Memory B cell (primary cell): ENCODE measurements at regions not wholly inside any gene's neighbourhood (a gene's known extent, or its start where the extent isn't known, plus 50 kb on each side); places are given as distances from the start of the nearest gene placed in this dataset.

Source experiments
- ATAC-seq: fragments of 150-1000 bp; cut with Tn5 transposase; 2 replicates; pipeline ENCODE4 v1.10.0; 2021; ENCODE audit warnings: low read depth, mild to moderate bottlenecking, moderate library complexity
- DNase-seq, 2 donors: peaks; one replicate each; pipeline ENCODE4 v3.0.0; 2022; ENCODE audit warnings: low spot score in 2 of 2
- H3K27ac Mint-ChIP-seq: one replicate; pipeline ENCODE4 v1.8.0; 2022; ENCODE audit warnings: mild to moderate bottlenecking, moderate library complexity, mixed read lengths
- H3K27me3 Mint-ChIP-seq: one replicate; pipeline ENCODE4 v1.8.0; 2022; ENCODE audit warnings: mixed read lengths
- H3K36me3 Mint-ChIP-seq: one replicate; pipeline ENCODE4 v1.8.0; 2022; ENCODE audit warnings: mild to moderate bottlenecking, mixed read lengths
- H3K4me1 Mint-ChIP-seq: one replicate; pipeline ENCODE4 v1.8.0; 2022; ENCODE audit warnings: mixed read lengths
- H3K4me3 Mint-ChIP-seq: one replicate; pipeline ENCODE4 v1.8.0; 2022; ENCODE audit warnings: mild to moderate bottlenecking, moderate library complexity, mixed read lengths
- H3K9me3 Mint-ChIP-seq: one replicate; pipeline ENCODE4 v1.8.0; 2022; ENCODE audit warnings: mixed read lengths

DNA sequence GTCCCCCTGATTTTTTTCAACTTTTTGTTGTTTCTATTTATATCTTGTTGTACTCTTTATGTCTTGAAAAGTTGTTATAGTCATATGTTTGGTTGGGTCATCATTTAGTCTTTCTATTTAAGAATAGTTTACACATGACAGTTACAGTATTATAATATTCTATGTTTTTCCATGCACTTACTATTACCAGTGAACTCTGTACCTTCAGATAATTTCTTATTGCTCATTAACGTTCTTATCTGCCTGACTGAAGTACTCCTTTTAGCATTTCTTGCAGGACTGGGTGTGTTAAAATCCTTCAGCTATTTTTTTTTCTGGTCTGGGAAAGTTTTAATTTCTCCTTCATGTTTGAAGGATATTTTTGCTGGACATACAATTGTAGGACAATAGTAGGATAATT lies 157.7 kb upstream of the DIPK2B start:
- ATAC-seq (no peak), DNase-seq (no peak)
- Mint-ChIP-seq H3K36me3 (no peaks in the 10 kb centered on the region), H3K4me1 (no peaks in the 10 kb centered on the region), H3K9me3 (no peaks in the 10 kb centered on the region), H3K27ac (no peak overlapping the region), H3K27me3 (peaks cover 5% of the 10 kb centered on the region), H3K4me3 (no peak overlapping the region)

DNA sequence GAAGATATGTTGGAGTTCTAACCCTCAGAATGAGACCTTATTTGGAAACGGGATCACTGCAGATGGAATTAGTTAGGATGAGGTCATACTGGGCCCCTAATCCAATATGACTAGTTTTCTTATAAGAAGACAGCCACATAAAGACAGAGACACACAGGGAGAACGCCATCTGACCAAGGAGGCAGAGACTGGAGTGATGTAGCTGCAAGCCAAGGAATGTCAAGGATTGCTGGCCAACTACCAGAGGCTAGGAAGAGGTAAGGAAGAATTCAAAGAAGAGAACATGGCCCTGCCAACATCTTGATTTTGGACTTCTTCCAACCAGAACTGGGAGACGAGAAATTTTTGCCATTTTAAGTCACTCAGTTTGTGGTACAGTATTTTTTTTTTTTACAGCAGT lies 152.8 kb upstream of the DIPK2B start:
- Mint-ChIP-seq H3K27me3 (peaks cover 2% of the 10 kb centered on the region), H3K36me3 (peaks cover 2% of the 10 kb centered on the region), H3K4me1 (no peaks in the 10 kb centered on the region), H3K27ac (no peak overlapping the region), H3K9me3 (peaks cover 7% of the 10 kb centered on the region), H3K4me3 (no peak overlapping the region)
- ATAC-seq (no peak), DNase-seq (no peak)

DNA sequence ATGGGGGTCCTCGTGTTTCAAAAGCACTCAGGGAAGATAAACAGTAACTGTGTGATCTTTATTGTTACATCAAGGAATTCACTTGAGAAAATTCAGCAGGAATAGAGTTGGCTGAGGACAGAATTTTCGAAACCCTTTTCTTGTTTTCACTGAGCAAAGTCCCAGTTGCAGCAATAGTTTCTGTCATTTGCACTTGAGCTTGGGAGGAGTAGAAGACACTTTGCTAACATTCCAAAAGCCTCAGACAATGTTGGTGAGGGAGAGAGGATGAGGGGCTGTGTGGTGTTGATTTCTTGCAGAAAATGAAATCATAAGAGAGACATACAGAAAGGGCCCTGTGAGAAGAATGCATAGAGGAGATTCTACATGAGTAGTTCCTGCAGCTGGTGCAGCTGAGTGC lies 151.9 kb upstream of the DIPK2B start:
- no peak overlapping the region for H3K4me3 Mint-ChIP-seq
- peaks cover 2% of the 10 kb centered on the region for H3K36me3 Mint-ChIP-seq
- H3K4me1 Mint-ChIP-seq: no peaks in the 10 kb centered on the region
- peaks cover 2% of the 10 kb centered on the region for H3K27me3 Mint-ChIP-seq
- ATAC-seq: no peak
- no peak overlapping the region for H3K27ac Mint-ChIP-seq
- no peak for DNase-seq
- H3K9me3 Mint-ChIP-seq: peaks cover 7% of the 10 kb centered on the region

DNA sequence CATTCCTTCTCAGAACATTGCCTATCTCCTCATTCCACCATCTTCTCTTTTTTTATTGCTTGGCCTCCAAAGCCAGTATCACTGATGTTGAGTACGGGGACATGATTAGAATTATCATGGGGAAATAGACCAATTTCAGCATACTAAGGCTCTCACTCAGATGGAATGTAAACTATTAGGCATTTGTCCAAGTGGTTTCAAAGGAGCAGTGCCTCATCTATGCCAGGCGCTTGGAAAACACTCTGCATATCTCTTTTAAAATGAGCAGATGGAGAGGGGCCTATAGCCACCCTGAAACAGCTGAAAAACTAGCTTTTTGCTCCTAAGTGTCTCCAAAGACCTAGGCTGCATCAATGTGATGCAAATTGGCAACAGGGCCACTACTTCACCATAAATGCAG lies 150.8 kb upstream of the DIPK2B start:
- Mint-ChIP-seq H3K27ac (no peak overlapping the region), H3K36me3 (peaks cover 2% of the 10 kb centered on the region), H3K4me1 (no peaks in the 10 kb centered on the region), H3K4me3 (no peak overlapping the region), H3K9me3 (peaks cover 7% of the 10 kb centered on the region), H3K27me3 (peaks cover 2% of the 10 kb centered on the region)
- ATAC-seq (no peak), DNase-seq (no peak)

DNA sequence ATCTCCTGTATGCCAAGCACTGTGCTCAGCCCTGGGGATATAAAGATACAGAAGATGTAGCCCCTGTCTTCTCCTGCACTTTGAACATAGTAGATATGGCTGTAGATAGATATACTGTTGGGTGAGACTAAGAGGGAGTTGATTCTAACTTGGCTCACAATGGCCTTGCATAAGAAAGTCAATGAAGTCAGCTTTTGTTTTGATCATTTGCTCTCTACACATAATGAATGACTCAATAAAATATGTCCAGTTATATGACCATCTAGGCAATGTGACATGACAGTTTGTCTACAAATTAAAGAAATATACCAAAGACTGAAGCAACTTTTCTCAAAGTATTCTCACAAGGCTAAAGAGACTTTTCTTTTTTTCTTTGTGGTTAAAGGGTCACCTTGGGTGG lies 147.6 kb upstream of the DIPK2B start:
- no peak for DNase-seq
- no peak for ATAC-seq
- no peak overlapping the region for H3K4me3 Mint-ChIP-seq
- H3K9me3 Mint-ChIP-seq: peaks cover 7% of the 10 kb centered on the region
- H3K36me3 Mint-ChIP-seq: peaks cover 2% of the 10 kb centered on the region
- H3K4me1 Mint-ChIP-seq: no peaks in the 10 kb centered on the region
- no peak overlapping the region for H3K27ac Mint-ChIP-seq
- peaks cover under 1% of the 10 kb centered on the region for H3K27me3 Mint-ChIP-seq

DNA sequence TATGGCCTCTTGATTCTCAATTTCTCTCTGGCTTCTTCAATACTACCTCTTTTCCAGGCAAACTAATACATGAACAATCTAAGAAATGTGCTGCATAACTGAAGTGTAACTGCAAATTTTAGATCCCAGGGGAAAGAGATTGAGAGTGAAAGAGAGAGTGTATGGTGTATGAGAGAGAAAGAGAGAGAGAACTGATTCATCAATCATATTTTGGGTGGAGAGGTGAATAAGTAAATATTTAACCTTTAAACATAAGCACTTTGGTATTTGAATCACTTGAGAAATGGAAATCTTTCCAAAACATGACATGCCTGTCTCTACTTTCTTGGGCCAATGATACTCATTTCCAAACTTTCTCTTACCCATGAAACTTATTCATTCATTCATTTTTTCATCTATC lies 147.2 kb upstream of the DIPK2B start:
- Mint-ChIP-seq H3K27me3 (no peaks in the 10 kb centered on the region), H3K36me3 (peaks cover 2% of the 10 kb centered on the region), H3K4me3 (no peak overlapping the region), H3K27ac (no peak overlapping the region), H3K9me3 (peaks cover 7% of the 10 kb centered on the region), H3K4me1 (no peaks in the 10 kb centered on the region)
- DNase-seq (no peak), ATAC-seq (no peak)

DNA sequence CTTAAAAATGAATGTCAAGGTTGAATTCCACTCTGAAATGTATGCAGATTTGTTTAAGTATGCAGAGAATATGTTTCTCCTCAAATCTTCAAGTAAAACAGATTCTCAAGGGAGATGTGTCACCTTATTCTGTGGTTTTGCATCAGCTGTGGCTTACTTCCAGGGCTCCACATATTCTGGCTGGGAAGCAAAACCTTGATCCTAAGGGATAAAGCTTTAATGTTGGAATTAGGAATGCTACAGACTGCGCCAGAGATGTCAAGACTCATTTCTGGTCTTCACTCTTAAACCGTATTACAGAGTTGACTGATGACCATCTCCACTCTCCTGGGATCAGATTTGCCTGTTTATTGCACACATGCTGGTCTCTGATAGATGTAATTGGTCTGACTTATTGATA lies 143.9 kb upstream of the DIPK2B start:
- Mint-ChIP-seq H3K27ac (no peak overlapping the region), H3K27me3 (no peaks in the 10 kb centered on the region), H3K36me3 (no peaks in the 10 kb centered on the region), H3K9me3 (no peaks in the 10 kb centered on the region), H3K4me1 (no peaks in the 10 kb centered on the region), H3K4me3 (no peak overlapping the region)
- DNase-seq (no peak), ATAC-seq (no peak)

DNA sequence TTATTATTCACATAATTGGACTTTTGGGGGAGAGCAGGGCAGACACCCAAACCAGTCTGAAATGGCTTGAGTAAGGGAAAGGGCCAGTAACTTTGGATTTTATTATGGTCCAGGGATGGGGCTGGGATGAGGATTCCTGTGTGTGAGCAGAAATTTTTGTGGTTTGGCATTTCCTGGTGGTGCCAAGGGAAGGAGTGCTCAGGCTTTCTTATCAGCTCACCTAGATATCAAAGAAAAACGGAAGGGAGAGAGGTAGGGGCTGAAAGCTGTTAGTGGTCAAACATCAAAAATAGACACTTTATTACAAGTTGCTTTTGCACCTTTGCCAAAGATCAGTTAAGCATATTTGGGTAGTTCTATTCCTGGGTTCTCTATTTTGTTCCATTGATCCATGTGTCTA lies 128.5 kb upstream of the DIPK2B start:
- no peaks in the 10 kb centered on the region for H3K4me1 Mint-ChIP-seq
- no peak overlapping the region for H3K4me3 Mint-ChIP-seq
- H3K9me3 Mint-ChIP-seq: no peaks in the 10 kb centered on the region
- no peak for DNase-seq
- no peak overlapping the region for H3K27ac Mint-ChIP-seq
- ATAC-seq: no peak
- H3K36me3 Mint-ChIP-seq: no peaks in the 10 kb centered on the region
- H3K27me3 Mint-ChIP-seq: peaks cover 3% of the 10 kb centered on the region

DNA sequence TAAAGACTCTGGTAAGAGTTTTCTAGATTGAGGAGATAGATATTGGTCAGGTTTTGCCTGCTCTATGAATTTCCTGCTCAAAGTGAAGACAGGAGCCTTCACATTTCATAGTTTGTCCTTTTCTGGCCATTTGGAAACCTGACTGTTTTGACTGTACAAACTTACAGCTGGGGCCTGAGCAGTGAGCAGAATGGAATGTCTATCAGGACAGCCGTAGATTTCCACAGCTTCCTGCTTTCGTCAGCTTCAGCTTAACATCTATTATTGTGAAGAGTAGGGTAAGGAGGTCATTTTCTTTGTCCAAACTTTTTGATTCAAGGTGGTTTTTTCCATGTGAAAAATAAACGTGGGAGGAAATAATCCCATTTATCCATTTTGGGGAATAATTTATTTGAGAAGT lies 124.3 kb upstream of the DIPK2B start:
- Mint-ChIP-seq H3K36me3 (no peaks in the 10 kb centered on the region), H3K4me3 (no peak overlapping the region), H3K27ac (no peak overlapping the region), H3K9me3 (no peaks in the 10 kb centered on the region), H3K4me1 (no peaks in the 10 kb centered on the region), H3K27me3 (peaks cover 4% of the 10 kb centered on the region)
- ATAC-seq: no peak
- no peak for DNase-seq

DNA sequence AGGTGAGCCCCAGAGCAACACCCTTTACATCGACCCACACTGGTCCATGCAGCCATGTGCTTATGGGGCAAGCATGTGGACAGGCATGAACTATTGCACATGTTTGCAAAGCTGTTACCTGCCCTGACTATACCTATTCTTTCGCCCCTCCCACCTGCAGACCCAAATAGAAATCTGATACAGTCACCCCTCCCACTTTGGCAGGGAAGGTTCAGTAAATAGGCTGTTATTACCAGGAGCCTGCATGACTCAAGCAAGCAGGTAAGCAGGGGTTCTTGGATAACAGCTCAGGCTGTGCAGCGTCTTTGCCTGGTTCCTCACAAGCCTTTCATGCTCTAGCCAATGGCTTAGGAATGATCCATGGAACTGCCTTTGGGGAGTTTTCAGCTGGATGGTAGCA lies 122.7 kb upstream of the DIPK2B start:
- no peak for DNase-seq
- Mint-ChIP-seq H3K27me3 (peaks cover 4% of the 10 kb centered on the region), H3K27ac (no peak overlapping the region), H3K9me3 (no peaks in the 10 kb centered on the region), H3K36me3 (no peaks in the 10 kb centered on the region), H3K4me1 (no peaks in the 10 kb centered on the region), H3K4me3 (no peak overlapping the region)
- ATAC-seq: no peak

DNA sequence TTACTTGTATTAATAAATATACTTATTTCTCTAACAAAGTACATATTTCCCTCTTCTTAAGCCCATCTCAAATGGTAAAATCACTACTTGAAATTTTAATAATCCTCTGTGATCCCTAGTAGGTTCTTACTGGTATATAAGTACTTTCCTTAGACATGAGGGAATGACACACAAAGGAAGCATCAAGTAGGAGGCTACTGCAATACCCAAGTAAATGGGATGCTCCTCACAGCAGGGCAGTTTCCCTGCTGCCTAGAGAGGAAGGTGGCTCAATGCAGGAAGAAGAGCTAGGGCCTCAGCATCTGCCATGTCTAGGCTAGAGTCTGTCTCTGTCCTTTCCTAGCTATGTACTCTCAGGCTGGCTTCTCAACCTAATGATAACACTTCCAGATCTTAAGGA lies 122.1 kb upstream of the DIPK2B start:
- Mint-ChIP-seq H3K9me3 (no peaks in the 10 kb centered on the region), H3K4me3 (no peak overlapping the region), H3K27ac (no peak overlapping the region), H3K4me1 (no peaks in the 10 kb centered on the region), H3K27me3 (peaks cover 6% of the 10 kb centered on the region), H3K36me3 (no peaks in the 10 kb centered on the region)
- ATAC-seq: no peak
- no peak for DNase-seq

DNA sequence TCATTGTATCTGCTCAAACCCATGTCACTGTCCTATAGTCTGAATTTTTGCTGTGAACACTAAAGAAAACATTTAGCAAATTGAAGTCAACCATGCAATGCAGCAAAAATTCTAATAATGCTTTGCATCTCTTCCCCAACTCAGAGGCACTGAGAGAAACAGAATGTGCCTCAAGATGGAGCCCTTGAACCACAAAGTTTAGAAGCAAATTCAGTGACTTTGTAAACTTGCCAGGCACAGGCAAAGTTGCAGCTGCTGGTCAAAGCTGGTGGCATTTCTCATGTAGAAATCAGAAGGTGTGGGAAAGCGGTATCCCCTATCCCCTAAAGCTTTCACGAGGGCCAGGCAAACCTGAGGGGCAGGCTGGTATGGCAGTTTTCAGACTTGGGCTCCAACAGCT lies 121.7 kb upstream of the DIPK2B start:
- Mint-ChIP-seq H3K9me3 (no peaks in the 10 kb centered on the region), H3K27ac (no peak overlapping the region), H3K27me3 (peaks cover 6% of the 10 kb centered on the region), H3K36me3 (no peaks in the 10 kb centered on the region), H3K4me3 (no peak overlapping the region), H3K4me1 (no peaks in the 10 kb centered on the region)
- ATAC-seq: no peak
- DNase-seq: no peak

DNA sequence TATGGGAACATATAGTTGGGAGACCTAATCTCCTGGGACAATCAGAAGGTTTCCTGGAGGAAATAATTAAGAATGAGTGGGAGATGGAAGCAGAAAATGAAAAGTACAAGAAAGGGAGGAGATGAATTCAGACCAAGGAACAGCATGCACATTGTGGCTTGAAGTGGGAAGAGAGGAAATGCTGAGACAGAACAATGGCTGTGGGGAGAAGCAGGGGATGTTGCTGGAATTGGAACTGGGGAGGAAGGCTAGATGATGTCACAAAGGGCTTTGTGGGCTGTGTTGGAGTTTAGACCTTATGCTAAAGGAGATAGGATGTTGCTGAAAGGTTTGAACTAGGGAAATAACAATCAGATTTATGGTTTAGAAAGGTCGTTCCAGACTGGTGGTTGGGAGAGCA lies 119.5 kb upstream of the DIPK2B start:
- H3K4me3 Mint-ChIP-seq: no peak overlapping the region
- no peaks in the 10 kb centered on the region for H3K9me3 Mint-ChIP-seq
- DNase-seq (no peak), ATAC-seq (no peak)
- no peaks in the 10 kb centered on the region for H3K4me1 Mint-ChIP-seq
- no peaks in the 10 kb centered on the region for H3K36me3 Mint-ChIP-seq
- H3K27me3 Mint-ChIP-seq: peaks cover 3% of the 10 kb centered on the region
- no peak overlapping the region for H3K27ac Mint-ChIP-seq

DNA sequence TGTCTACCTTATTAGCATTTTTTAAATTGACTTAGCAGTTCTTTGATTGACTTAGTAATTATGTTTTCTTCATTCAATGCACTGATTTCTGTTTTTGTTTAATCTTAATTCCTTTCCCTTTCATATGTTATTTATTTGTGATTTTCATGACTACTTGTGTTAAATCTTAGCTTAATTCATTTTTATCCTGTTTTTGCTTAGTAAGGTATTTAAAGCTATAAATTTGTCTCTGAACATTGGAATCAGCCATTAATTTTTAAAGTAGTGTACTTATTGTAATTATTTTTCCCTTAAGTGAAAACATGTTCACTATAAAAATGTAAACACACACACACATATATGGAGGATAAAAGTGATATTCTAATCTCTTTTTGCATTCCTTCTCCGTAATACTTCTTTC lies 109.1 kb upstream of the DIPK2B start:
- peaks cover 1% of the 10 kb centered on the region for H3K9me3 Mint-ChIP-seq
- no peaks in the 10 kb centered on the region for H3K36me3 Mint-ChIP-seq
- DNase-seq (no peak), ATAC-seq (no peak)
- H3K27ac Mint-ChIP-seq: no peak overlapping the region
- H3K4me1 Mint-ChIP-seq: no peaks in the 10 kb centered on the region
- peaks cover 2% of the 10 kb centered on the region for H3K27me3 Mint-ChIP-seq
- H3K4me3 Mint-ChIP-seq: no peak overlapping the region

DNA sequence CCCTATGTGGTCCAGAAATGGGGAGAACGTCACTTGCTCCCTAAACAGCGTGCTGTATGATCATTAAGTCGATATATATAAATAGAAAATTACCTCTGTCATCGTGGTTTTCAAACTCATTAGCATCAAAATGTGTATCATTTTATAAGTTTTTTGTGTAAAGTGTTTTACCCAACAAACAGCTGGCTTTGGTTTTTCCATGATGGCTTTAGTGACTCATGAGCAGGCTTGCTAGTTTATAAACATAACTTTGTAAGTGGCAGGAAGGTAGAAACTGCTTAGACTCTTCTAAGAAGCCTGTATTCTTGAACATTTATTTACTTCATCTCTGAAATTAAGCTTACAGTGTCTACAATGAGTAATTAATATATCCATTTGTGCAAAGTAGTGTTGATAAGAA lies 108.4 kb upstream of the DIPK2B start:
- H3K27ac Mint-ChIP-seq: no peak overlapping the region
- H3K4me1 Mint-ChIP-seq: no peaks in the 10 kb centered on the region
- peaks cover 1% of the 10 kb centered on the region for H3K9me3 Mint-ChIP-seq
- peaks cover 2% of the 10 kb centered on the region for H3K27me3 Mint-ChIP-seq
- ATAC-seq: no peak
- H3K4me3 Mint-ChIP-seq: no peak overlapping the region
- no peak for DNase-seq
- H3K36me3 Mint-ChIP-seq: no peaks in the 10 kb centered on the region

DNA sequence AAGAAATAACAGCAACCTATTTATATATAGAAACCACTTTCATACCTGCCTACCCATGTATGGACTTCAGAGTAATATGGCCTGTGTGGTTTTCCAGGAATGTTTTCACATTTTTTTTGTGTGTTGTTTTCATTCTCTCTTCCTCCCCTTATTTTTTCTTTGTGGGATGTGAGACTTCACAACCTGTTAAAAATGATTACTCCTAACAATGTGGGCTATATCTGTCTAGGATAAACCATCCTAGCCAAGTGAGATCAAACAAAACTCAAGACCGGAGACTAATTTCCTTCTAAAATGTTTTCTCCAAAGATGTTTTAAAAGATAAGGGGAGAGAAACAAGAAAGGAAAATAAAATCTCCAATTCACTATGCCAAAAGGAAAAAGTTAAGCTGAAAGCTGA lies 106.1 kb upstream of the DIPK2B start:
- no peak for ATAC-seq
- H3K4me3 Mint-ChIP-seq: no peak overlapping the region
- H3K27ac Mint-ChIP-seq: no peak overlapping the region
- peaks cover 1% of the 10 kb centered on the region for H3K9me3 Mint-ChIP-seq
- no peaks in the 10 kb centered on the region for H3K36me3 Mint-ChIP-seq
- H3K4me1 Mint-ChIP-seq: no peaks in the 10 kb centered on the region
- H3K27me3 Mint-ChIP-seq: no peaks in the 10 kb centered on the region
- no peak for DNase-seq
